Peyer's patch (tissue), 4 donors: ENCODE measurements at regions not wholly inside any gene's neighbourhood (a gene's known extent, or its start where the extent isn't known, plus 50 kb on each side); places are given as distances from the start of the nearest gene placed in this dataset.
"Not testable (repeated sequence)": the region's sequence is repeated elsewhere in the genome, so short reads cannot be mapped to it uniquely, and the experiment has no call there.

Source experiments
- CTCF ChIP-seq, 6 experiments: fragments of 450-650 bp in 4 of 6; fragments of 200-600 bp in 2 of 6; sonication (generic) in 1 of 6; IDR thresholded peaks; one replicate each; pipeline ENCODE4 v1.5.1; 2017 to 2019; ENCODE audit warnings: antibody characterized with exemption in 6 of 6, mild to moderate bottlenecking in 3 of 6, moderate library complexity in 1 of 6
- POLR2A ChIP-seq, 2 donors: fragments of 450-650 bp; IDR thresholded peaks; one replicate each; pipeline ENCODE4 v1.5.1; 2017; ENCODE audit warnings: antibody characterized with exemption in 2 of 2, mild to moderate bottlenecking in 2 of 2, moderate library complexity in 2 of 2

GRCh38 chr9:40191403-40191802, 835.9 kb downstream of the SPATA31A1 start:
- TF ChIP-seq CTCF, POLR2A (IDR thresholded peaks at IDR 0.05): not testable (repeated sequence)
